Lung microvascular endothelial cell (primary cell): ENCODE measurements at regions not wholly inside any gene's neighbourhood (a gene's known extent, or its start where the extent isn't known, plus 50 kb on each side); places are given as distances from the start of the nearest gene placed in this dataset.
"Not testable (repeated sequence)": the region's sequence is repeated elsewhere in the genome, so short reads cannot be mapped to it uniquely, and the experiment has no call there.

Experiments
- DNase-seq, 2 donors: peaks; one replicate each; pipeline versions ENCODE4 v3.0.0 to v3.0.0-alpha.2; 2010; ENCODE audit warnings: low read depth in 2 of 2

- DNase-seq, result no peak
Measured at GRCh38 chr5:152051499-152052454, 127.1 kb upstream of the GLRA1 start.

- DNase-seq, result no peak
Measured at GRCh38 chr5:152046361-152046760, 121.7 kb upstream of the GLRA1 start.

GRCh38 chr5:152038856-152039255 lies 114.2 kb upstream of the GLRA1 start:
- DNase-seq, result not testable (repeated sequence)

DNA sequence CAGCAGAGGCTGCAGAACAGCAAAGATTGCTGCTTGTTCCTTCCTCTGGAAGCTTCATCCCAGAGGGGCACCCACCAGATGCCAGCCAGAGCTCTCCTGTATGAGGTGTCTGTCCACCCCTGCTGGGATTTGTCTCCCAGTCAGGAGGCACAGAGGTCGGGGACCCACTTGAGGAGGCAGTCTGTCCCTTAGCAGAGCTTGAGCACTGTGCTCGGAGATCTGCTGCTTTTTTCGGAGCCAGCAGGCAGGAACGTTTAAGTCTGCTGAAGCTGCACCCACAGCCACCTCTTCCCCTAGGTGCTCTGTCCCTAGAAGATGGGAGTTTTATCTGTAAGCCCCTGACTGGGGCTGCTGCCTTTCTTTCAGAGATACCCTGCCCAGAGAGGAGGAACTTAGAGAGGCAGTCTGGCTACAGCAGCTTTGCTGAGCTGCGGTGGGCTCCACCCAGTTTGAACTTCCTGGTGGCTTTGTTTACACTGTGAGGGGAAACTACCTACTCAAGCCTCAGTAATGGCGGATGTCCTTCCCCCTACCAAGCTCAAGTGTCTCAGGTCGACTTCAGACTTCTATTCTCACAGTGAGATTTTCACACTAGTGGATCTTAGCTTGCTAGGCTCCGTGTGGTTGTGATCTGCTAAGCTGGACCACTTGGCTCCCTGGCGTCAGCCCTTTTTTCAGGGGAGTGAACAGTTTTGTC lies 101.8 kb upstream of the GLRA1 start:
- DNase-seq, result not testable (repeated sequence)

DNA sequence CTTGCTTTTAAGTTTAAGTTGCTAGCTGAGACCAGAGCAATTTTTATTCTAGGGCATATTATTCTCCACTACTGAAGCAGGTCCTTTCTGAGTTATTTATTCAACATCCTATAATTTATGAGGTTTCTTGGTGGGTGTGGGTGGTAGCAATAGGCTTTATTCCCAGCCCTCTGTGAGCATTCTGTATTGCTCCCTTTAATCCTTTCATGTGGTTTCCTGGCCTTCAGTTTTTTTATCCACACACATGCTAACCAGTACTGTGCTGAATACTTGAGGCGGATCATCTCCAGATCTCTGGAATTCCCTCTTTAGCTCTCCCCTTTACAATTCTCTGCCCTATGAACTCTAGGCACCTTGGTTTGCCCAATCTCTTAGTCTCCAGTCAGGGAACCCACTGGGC lies 91.8 kb upstream of the GLRA1 start:
- DNase-seq, result no peak

GRCh38 chr5:152007653-152008335 lies 83.1 kb upstream of the GLRA1 start:
- no peak for DNase-seq

- DNase-seq, result no peak
Measured at GRCh38 chr5:152004095-152004494, 79.4 kb upstream of the GLRA1 start.
